ENCODE measurements at regions not wholly inside any gene's neighbourhood (a gene's known extent, or its start where the extent isn't known, plus 50 kb on each side); places are given as distances from the start of the nearest gene placed in this dataset.
"Not testable (repeated sequence)": the region's sequence is repeated elsewhere in the genome, so short reads cannot be mapped to it uniquely, and the experiment has no call there.

- no peak for DNase-seq
Measured at GRCh38 chr16:80915079-80915450, 91.6 kb downstream of the CMC2 start.

- DNase-seq, result no peak
Measured at GRCh38 chr16:80914379-80915078, 92.2 kb downstream of the CMC2 start.

DNA sequence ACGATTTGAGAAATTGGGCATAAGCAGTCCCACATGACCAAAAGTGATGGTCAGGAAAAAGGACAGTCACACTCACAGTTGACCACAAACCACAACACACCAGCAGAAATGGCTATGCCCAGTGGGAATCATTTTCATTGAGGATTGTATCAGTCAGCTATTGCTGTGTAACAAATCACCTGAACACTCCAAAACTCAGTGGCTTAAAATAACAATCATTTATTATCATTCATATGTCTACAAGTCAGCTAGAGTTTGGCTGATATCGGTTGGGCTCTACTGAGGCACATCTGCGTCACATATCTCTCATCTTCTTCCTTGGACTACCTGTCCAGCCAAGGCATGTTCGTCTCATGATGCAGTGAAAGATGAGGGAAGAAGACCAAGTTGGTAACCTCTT, 93.3 kb downstream of the CMC2 start:
- no peak for DNase-seq

DNA sequence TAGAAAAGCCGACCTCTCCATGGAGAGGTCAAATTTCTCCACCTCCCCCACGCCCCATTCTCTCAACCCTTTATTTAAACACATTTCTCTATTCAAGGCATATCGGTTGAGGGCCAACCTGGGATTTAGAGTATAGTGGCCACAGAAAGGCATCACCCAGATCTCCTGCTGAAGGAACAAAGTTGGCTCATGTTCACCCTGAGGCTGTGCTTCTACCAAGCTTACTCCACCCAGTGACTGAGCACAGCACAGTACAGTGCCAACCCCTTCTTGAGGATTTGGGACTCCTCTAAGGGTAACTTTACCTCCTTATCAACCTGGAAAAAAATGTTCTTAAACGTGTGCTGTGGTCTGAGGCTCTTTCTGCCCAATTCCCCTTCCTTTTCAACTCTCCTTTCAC, 94.0 kb downstream of the CMC2 start:
- DNase-seq, result no peak

- no peak for DNase-seq
Measured at GRCh38 chr16:80910434-80910833, 96.3 kb downstream of the CMC2 start.

DNA sequence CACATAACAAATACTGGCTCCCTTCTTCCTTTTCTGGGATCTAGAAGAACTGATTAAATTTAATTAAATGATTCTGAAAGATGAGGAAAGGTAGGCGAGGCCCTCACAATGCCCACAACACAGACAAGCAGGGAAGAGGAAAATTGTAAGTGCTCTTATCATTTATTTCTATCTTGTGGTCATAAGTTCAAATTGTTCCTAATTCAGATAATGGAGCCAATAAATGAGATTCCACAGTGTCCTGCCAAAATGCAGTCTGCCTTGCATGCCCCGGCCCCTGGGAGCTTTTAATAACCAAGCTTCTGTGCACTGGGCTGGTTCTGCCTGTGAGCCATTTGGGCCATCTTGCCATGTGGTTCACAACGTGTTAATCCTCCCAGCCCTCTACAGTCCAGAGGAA, 97.0 kb downstream of the CMC2 start:
- DNase-seq, result no peak

DNA sequence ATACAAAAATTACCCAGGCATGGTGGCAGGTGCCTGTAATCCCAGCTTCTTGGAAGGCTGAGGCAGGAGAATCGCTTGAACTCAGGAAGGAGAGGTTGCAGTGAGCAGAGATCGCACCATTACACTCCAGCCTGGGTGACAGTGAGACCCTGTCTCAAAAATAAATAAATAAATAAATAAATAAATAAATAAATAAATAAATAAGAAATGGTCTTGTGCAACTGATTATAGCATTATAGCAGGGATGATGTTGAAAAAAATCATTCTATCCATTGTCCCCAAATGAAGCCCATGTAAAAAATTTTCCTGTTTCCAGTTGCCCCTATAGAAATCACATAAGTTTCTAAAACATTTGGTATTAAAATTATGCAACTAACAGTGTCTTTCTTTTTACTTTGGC, 100.5 kb downstream of the CMC2 start:
- not testable (repeated sequence) for DNase-seq

DNA sequence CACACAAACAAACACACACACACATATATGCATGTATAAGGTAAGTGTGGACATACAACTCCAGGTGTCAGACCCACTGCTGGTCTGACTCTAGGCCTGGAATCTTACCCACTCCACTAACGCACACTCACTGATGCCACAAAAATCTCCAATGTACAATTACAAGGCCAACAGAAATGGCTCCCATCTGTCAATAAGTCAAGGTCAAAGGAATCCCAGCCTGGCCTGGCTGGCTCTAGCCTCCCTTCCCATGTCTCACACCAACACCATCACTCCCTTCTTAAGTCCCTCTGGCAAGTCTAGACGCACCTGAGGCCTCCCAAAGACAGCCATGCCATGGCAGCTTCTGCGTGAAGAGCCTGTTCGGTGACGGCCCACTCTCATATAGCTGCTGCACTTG, 99.2 kb upstream of the CDYL2 start:
- DNase-seq, result no peak

GRCh38 chr16:80902306-80903110, 98.1 kb upstream of the CDYL2 start:
- DNase-seq, result no peak

- no peak for DNase-seq
Measured at GRCh38 chr16:80900593-80900954, 96.2 kb upstream of the CDYL2 start.

GRCh38 chr16:80899809-80900592, 95.6 kb upstream of the CDYL2 start:
- DNase-seq, result peak; percentile 4

GRCh38 chr16:80896776-80897175, 92.4 kb upstream of the CDYL2 start:
- no peak for DNase-seq

DNA sequence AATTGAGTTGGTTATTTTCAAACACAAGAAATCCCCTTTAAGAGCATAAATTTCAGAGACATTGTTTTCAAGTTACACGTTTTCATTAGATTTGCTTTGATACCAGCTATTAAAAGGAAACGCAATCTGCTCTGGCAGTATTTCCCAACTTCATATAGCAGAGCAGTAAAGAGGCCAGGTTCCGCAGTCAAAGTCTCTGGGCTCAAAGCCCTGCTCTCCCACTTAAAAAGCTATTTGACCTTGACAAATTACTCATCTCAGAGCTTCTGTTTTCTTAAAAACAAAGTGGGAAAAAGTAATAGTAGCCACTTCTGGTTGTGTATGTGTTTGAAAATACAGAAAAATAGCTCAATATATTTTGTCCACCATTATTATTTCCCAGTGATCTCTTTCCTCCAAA, 89.7 kb upstream of the CDYL2 start:
- DNase-seq, result no peak

- no peak for DNase-seq
Measured at GRCh38 chr16:80893686-80894085, 89.3 kb upstream of the CDYL2 start.

DNA sequence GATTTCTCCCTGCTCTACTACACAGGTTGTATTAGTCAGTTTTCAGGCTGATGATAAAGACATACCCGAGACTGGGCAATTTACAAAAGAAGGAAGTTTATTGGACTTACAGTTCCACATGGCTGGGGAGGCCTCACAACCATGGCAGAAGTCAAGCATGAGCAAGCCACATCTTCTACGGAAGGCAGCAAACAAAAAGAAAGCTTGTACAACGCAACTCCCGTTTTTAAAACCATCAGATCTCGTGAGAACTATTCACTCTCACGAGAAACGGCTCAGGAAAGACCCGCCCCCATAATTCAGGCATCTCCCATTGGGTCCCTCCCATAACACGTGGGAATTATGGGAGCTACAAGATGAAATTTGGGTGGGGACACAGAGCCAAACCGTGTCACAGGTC, 88.0 kb upstream of the CDYL2 start:
- DNase-seq, result not testable (repeated sequence)

GRCh38 chr16:80889779-80890359, 85.5 kb upstream of the CDYL2 start:
- DNase-seq, result no peak

GRCh38 chr16:80887062-80887461, 82.7 kb upstream of the CDYL2 start:
- no peak for DNase-seq

DNA sequence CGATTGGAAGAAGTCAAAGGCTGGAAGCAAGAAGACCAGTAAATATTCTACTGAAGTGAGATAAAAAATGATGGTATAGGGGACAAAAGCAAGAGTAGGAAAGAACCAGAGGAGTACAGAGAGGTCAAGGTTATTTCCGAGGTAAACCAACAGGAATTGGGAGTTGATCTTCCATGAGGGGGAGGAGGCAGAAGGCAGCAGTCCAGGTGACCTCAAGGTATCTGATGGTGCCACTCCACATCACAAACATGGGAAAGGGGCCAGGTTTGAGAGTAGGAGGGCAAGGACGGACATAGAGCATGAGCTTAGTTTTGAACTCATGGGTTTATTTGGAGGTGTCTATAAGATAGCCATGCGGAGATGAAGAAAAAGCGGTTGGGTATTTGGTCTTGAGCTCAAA, 79.4 kb upstream of the CDYL2 start:
- no peak for DNase-seq

- no peak for DNase-seq
Measured at GRCh38 chr16:80883159-80883642, 78.8 kb upstream of the CDYL2 start.

GRCh38 chr16:80875616-80876015, 71.2 kb upstream of the CDYL2 start:
- no peak for DNase-seq

DNA sequence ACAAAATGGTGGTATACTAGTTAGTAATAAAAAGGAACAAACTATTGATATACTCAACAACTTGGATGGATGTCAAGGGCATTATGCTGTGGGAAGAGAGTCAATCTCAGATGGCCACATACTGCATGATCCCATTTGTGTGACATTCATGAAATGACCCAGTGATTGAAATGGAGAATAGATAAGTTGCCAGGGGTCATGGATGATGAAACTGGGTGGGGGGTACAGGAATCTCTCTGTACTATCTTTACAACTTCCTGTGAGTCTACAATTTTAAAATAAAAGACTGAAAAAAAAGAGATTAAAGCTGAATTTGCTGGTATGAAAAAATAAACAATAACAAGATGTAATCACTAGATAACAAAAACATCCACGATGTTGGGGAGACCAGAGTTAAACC, 70.5 kb upstream of the CDYL2 start:
- DNase-seq, result no peak

GRCh38 chr16:80862160-80862705, 57.8 kb upstream of the CDYL2 start:
- DNase-seq, result peak; percentile 12

All from hematopoietic multipotent progenitor cell treated with erythropoietin and hydrocortisone succinate and interleukin-3 and kit ligand, for 6 days (in vitro differentiated cells).